GM23248 (cell line): ENCODE measurements at regions not wholly inside any gene's neighbourhood (a gene's known extent, or its start where the extent isn't known, plus 50 kb on each side); places are given as distances from the start of the nearest gene placed in this dataset.

Experiments
- EZH2 ChIP-seq: fragments of 200-600 bp; sonication (generic); IDR thresholded peaks from 2 replicates; pipeline ENCODE4 v1.6.1; 2018; ENCODE audit warnings: antibody characterized with exemption, mild to moderate bottlenecking; ENCODE audit not compliant: insufficient read depth, poor library complexity, severe bottlenecking
- EZH2phosphoT487 ChIP-seq: fragments of 200-600 bp; sonication (generic); IDR thresholded peaks from 2 replicates; pipeline ENCODE4 v1.6.1; 2018; ENCODE audit warnings: antibody characterized with exemption, moderate library complexity, mild to moderate bottlenecking, low read depth; ENCODE audit not compliant: insufficient read depth

DNA sequence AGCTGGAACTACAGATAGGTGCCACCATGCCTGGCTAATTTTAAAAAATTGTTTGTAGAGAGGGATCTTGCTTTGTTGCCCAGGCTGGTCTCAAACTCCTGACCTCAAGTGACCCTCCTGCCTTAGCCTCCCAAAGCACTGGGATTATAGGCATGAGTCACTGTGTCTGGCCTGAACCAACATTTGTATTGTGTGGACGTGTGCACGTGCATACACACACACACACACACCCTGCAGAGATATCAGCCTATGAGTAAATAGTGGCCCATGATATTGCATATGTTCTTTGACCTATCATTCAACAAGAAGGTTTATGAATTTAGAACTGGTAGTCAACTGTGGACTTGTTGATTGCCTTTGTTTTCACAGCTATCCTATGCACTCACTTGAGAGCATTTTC, 161.6 kb downstream of the BAMBI start:
- TF ChIP-seq EZH2: no peak
- TF ChIP-seq EZH2phosphoT487: no peak
